Activated CD8-positive, alpha-beta T cell treated with anti-CD3 and anti-CD28 coated beads for 36 hours (primary cell): ENCODE measurements at regions not wholly inside any gene's neighbourhood (a gene's known extent, or its start where the extent isn't known, plus 50 kb on each side); places are given as distances from the start of the nearest gene placed in this dataset.

ENCODE experiments used
- ATAC-seq: fragments of 200-7000 bp; cut with Tn5 transposase; one replicate; pipeline ENCODE4 v1.10.0; 2021; ENCODE audit warnings: mild to moderate bottlenecking, moderate library complexity
- CTCF ChIA-PET: fragments of 350-600 bp; sonication (Branson Sonifier 250); formaldehyde crosslinking; loops from one replicate; lab custom pipeline; 2021; ENCODE audit warnings: antibody characterized with exemption; lab: Charles Lee
- POLR2A ChIA-PET: fragments of 350-600 bp; sonication (Branson Sonifier 250); formaldehyde crosslinking; loops from one replicate; lab custom pipeline; 2021; ENCODE audit warnings: antibody characterized with exemption; lab: Charles Lee
- DNase-seq: peaks from one replicate; pipeline ENCODE4 v3.0.0-alpha.2; 2020
- H3K27ac Mint-ChIP-seq: one replicate; pipeline ENCODE4 v1.8.0; 2021; ENCODE audit warnings: mild to moderate bottlenecking, mixed read lengths
- H3K27me3 Mint-ChIP-seq: one replicate; pipeline ENCODE4 v1.8.0; 2021; ENCODE audit warnings: mixed read lengths
- H3K36me3 Mint-ChIP-seq: one replicate; pipeline ENCODE4 v1.8.0; 2021; ENCODE audit warnings: low read depth, mixed read lengths
- H3K4me1 Mint-ChIP-seq: one replicate; pipeline ENCODE4 v1.8.0; 2021; ENCODE audit warnings: low read depth, mixed read lengths
- H3K4me3 Mint-ChIP-seq: one replicate; pipeline ENCODE4 v1.8.0; 2021; ENCODE audit warnings: mild to moderate bottlenecking, moderate library complexity, mixed read lengths
- H3K9me3 Mint-ChIP-seq: one replicate; pipeline ENCODE4 v1.8.0; 2021; ENCODE audit warnings: mixed read lengths
- intact Hi-C: fragments of 100-400 bp; cut with micrococcal nuclease; formaldehyde crosslinking; loops from one replicate; pipeline ENCODE4 v1.10.0; 2022
- TF ChIP-seq, protein P1 (sequence below): fragments of 200-600 bp; IDR thresholded peaks from one replicate; pipeline ENCODE4 v1.8.0; 2022; ENCODE audit warnings: antibody characterized with exemption, mild to moderate bottlenecking

DNA sequence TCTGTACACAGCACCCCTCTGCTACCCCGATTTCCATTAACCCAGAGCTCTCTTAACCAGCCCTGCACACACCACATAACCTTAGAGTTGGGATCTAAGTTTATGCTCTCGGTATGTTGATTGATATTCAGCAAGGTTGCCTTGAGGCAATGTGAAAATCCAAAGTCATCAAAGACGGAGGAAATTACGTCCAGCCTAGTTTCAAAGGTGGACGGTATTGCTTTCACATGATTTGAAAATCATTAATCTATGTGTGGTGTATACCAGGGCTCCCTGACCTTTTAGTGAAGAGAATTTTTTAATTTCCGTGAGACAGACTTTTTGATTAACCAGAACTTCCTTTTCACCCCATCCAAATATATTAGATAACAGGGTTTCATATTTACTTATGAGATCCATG, 272.5 kb upstream of the LCORL start:
- Mint-ChIP-seq H3K27ac (no peak overlapping the region), H3K9me3 (no peaks in the 10 kb centered on the region), H3K4me1 (no peaks in the 10 kb centered on the region), H3K27me3 (no peaks in the 10 kb centered on the region), H3K4me3 (no peak overlapping the region), H3K36me3 (no peaks in the 10 kb centered on the region)
- intact Hi-C loops: no loop called here
- no peak for DNase-seq
- POLR2A ChIA-PET: no interaction called here
- TF ChIP-seq, protein P1, sequence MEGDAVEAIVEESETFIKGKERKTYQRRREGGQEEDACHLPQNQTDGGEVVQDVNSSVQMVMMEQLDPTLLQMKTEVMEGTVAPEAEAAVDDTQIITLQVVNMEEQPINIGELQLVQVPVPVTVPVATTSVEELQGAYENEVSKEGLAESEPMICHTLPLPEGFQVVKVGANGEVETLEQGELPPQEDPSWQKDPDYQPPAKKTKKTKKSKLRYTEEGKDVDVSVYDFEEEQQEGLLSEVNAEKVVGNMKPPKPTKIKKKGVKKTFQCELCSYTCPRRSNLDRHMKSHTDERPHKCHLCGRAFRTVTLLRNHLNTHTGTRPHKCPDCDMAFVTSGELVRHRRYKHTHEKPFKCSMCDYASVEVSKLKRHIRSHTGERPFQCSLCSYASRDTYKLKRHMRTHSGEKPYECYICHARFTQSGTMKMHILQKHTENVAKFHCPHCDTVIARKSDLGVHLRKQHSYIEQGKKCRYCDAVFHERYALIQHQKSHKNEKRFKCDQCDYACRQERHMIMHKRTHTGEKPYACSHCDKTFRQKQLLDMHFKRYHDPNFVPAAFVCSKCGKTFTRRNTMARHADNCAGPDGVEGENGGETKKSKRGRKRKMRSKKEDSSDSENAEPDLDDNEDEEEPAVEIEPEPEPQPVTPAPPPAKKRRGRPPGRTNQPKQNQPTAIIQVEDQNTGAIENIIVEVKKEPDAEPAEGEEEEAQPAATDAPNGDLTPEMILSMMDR: no peak
- ATAC-seq: no peak
- CTCF ChIA-PET: no interaction called here

- H3K4me1 Mint-ChIP-seq: no peaks in the 10 kb centered on the region
- DNase-seq: no peak
Measured at GRCh38 chr4:18292411-18292810, 270.9 kb upstream of the LCORL start.

GRCh38 chr4:18291981-18292380, 270.4 kb upstream of the LCORL start:
- TF ChIP-seq, protein P1: no peak
- POLR2A ChIA-PET: no interaction called here
- no peaks in the 10 kb centered on the region for H3K9me3 Mint-ChIP-seq
- no peak for DNase-seq
- CTCF ChIA-PET: no interaction called here
- no peaks in the 10 kb centered on the region for H3K36me3 Mint-ChIP-seq
- H3K4me3 Mint-ChIP-seq: no peak overlapping the region
- ATAC-seq: no peak
- no peak overlapping the region for H3K27ac Mint-ChIP-seq
- H3K27me3 Mint-ChIP-seq: no peaks in the 10 kb centered on the region
- no peaks in the 10 kb centered on the region for H3K4me1 Mint-ChIP-seq
- intact Hi-C loops: no loop called here

More at GRCh38 chr4:18292411-18292810, 270.9 kb upstream of the LCORL start:
- CTCF ChIA-PET: no interaction called here
- no peak for ATAC-seq
- POLR2A ChIA-PET: no interaction called here
- Mint-ChIP-seq H3K9me3 (no peaks in the 10 kb centered on the region), H3K36me3 (no peaks in the 10 kb centered on the region), H3K27me3 (no peaks in the 10 kb centered on the region), H3K27ac (no peak overlapping the region), H3K4me3 (no peak overlapping the region)
- intact Hi-C loops: no loop called here
- TF ChIP-seq, protein P1: no peak

- no peak overlapping the region for H3K4me3 Mint-ChIP-seq
- H3K27me3 Mint-ChIP-seq: no peaks in the 10 kb centered on the region
- H3K36me3 Mint-ChIP-seq: no peaks in the 10 kb centered on the region
- ATAC-seq (no peak), DNase-seq (no peak)
- no peaks in the 10 kb centered on the region for H3K9me3 Mint-ChIP-seq
- intact Hi-C loops: no loop called here
- no peaks in the 10 kb centered on the region for H3K4me1 Mint-ChIP-seq
- H3K27ac Mint-ChIP-seq: no peak overlapping the region
- TF ChIP-seq, protein P1: no peak
- CTCF ChIA-PET: no interaction called here
- POLR2A ChIA-PET: no interaction called here
Measured at GRCh38 chr4:18291256-18291655, 269.7 kb upstream of the LCORL start.

DNA sequence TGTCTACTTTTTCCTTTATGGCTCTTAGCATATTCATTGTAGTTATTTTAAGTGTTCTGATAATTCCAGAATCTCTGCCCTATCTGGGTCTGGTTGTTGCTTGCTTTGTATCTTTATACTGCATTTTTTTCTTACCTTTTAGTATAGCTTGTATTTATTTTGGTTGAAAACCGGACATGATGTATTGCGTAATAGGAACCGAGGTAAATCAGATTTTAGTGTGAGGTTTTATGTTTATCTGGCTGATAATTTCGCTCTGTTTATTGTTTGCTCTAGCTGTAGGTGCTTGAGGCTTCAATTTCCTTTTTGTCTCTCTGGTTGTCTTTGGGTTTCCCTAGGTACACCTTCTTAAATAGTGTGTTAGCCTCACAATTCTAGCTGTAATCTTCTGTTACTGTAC, 263.8 kb upstream of the LCORL start:
- Mint-ChIP-seq H3K27ac (no peak overlapping the region), H3K4me3 (no peak overlapping the region), H3K36me3 (no peaks in the 10 kb centered on the region), H3K27me3 (no peaks in the 10 kb centered on the region), H3K9me3 (no peaks in the 10 kb centered on the region), H3K4me1 (no peaks in the 10 kb centered on the region)
- intact Hi-C loops: no loop called here
- ChIA-PET POLR2A (no interaction called here), CTCF (interaction anchor here (1.4 to 2.4 kb wide), 2 partner anchors 11 to 38 kb away, joined by 3 to 6 read pairs; no protein-coding TSS in a partner anchor)
- TF ChIP-seq, protein P1: no peak
- DNase-seq (no peak), ATAC-seq (no peak)
